ENCODE measurements at regions not wholly inside any gene's neighbourhood (a gene's known extent, or its start where the extent isn't known, plus 50 kb on each side); places are given as distances from the start of the nearest gene placed in this dataset.

DNA sequence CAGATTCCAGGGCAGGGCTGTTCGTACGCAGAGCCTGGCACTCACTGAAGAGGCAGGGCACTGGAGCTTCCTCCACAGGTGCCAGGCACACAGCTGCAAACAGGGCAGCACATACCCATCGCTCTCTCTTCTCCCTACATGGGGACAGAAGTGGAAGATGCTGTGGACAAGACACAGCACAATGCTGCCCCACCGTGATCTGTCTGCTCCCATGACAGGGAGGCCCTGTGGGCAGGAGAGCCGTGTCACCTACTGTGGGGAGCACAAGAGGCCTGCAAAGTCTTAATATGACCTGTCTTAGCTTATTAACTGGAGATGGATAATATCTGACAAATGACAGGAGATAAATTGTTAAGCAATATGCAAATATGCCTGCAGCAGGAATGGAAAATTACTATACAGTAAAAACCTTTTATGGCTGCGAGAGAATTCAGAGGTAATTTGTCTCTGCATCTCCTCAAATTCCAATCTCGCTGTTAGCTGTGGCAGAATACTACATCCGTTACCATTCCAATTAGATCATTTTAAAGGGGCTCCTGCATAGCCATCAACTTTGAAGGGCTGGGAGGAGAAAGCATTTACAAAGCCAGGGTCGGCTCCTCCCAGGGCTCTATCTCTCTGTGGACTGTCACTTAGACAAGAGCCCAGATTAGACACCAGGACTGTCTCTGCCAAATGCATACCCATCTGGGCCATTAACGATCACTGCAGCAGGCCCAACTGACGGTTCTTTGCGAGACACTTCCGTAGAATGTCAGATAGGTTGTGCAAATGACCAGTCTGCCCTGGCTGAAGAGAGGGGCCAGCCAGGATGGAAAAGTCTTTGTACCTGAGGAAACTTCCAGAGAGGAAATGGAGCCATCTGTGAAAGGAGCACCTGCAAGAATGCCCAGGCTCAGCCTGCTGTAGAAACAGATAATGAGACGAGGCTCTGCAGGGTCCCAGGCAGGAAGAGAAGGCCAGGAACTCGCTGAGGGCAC lies 90.7 kb upstream of the FSTL4 start:
- TF ChIP-seq, protein P1, sequence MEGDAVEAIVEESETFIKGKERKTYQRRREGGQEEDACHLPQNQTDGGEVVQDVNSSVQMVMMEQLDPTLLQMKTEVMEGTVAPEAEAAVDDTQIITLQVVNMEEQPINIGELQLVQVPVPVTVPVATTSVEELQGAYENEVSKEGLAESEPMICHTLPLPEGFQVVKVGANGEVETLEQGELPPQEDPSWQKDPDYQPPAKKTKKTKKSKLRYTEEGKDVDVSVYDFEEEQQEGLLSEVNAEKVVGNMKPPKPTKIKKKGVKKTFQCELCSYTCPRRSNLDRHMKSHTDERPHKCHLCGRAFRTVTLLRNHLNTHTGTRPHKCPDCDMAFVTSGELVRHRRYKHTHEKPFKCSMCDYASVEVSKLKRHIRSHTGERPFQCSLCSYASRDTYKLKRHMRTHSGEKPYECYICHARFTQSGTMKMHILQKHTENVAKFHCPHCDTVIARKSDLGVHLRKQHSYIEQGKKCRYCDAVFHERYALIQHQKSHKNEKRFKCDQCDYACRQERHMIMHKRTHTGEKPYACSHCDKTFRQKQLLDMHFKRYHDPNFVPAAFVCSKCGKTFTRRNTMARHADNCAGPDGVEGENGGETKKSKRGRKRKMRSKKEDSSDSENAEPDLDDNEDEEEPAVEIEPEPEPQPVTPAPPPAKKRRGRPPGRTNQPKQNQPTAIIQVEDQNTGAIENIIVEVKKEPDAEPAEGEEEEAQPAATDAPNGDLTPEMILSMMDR (conservative IDR thresholded peaks at IDR 0.05; ENCODE audit: low read length): no peak
- no peak for TF ChIP-seq EZH2phosphoT487 (IDR thresholded peaks at IDR 0.05; ENCODE audit: borderline replicate concordance)
